GM19452 (cell line): ENCODE measurements at regions not wholly inside any gene's neighbourhood (a gene's known extent, or its start where the extent isn't known, plus 50 kb on each side); places are given as distances from the start of the nearest gene placed in this dataset.

Source experiments
- ATAC-seq: cut with Tn5 transposase; IDR thresholded peaks from one replicate; pipeline ENCODE4 v1.9.1; 2021; ENCODE audit not compliant: unreplicated experiment

DNA sequence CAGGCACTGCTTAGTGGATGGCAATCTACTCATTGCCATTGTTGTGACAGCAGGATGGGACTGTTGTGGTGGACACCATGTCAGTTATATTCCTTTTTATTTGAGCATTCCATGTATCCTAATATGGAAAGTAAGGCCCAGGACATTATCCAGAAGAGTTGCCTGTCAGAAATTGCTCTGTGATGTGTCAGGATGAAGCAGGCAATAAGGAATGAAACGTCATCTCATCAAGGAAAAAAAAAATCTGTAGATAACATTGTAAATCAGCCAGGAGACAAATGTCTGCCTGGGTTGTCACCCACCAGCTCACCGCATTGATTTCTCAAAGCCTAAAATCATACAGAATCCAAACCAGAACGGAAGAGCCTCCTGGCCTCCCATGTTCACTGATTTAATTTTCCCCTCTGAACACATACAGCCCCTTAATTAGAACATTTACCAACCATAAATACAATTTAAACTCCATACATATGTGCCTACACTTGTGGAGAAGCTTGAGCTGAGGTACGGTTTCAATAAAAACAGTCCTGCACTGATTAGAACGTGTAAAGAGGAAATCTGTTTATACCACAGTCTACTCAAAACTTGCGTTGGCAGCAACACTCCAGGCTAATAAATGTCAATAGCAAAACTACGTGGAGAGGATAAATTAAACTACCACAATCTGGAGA, 73.9 kb downstream of the FOXD1 start:
- no peak for ATAC-seq

DNA sequence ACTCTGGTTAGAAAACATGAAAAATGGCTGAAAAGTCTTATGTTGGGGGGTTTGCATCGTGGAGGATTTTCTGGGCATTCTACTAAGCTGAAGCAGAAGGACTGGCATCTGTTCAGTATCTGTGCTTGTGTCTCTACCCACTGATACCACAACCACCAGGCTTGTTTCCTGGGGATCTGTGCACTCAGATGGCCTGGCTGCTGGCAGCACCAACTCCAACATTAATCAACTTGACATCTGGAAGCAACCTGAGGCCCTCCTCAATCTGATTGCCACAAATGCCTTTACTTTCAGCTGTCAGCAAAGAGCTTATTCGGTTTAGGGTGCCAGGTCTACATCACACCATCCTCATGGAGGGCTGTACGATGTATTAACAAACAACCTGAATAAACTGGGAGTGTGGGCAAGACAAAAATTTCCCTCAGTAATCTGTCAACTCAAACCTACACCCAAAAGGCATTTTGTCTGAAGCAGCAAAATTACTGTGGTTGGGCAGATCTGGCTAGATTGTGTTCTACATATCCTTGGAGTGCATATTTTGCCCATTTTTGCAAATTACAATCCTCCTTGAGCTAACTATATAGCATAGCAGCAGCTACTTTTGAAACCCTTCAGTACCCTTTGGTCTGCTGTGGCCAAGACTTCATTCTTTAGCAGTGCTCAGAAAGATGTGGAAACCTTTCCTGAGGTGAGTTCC, 74.6 kb downstream of the FOXD1 start:
- no peak for ATAC-seq

DNA sequence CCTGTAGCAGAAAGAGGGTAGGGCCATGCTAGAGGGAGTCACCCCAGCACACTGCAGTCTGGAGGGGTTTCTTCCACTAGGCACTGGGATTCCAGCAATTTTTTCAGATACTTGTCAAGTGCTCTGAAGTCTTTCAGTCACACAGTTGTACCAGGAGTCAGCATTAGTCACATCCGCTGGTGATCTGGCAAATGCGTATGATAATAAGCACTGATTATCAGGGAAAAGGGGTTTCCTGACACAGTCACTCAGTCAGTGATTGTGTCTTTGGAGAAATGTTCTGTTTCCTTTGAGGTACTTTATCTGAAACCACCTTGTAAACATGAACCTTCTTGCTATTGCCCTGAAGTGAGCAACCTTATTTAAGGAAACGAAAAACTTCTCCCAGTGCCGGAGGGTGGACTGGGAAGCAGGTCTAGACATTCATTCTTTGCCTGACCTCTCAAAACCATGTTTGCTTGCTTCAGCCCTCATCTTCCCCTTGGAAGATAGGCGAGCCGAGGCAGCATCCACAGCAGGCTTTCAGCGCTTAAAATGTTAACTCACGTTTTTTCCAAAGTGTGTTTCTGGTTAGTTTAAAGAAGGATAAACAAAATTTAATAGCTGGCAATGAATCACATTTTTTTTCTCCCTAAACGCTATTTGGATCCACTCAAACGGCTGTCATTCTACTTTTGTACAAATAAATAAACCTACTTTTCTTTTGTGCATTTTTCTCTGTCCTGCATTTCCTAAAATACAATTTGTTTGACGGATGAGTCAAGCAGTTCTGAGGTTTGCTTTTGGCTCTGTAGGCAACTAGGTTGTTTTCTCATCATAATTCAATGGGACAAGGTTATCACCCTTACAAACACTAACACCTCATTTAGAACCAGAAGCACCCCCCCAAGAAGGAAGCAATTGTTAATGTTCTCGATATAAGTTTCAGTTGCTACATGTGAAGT, 77.7 kb downstream of the FOXD1 start:
- ATAC-seq = no peak

DNA sequence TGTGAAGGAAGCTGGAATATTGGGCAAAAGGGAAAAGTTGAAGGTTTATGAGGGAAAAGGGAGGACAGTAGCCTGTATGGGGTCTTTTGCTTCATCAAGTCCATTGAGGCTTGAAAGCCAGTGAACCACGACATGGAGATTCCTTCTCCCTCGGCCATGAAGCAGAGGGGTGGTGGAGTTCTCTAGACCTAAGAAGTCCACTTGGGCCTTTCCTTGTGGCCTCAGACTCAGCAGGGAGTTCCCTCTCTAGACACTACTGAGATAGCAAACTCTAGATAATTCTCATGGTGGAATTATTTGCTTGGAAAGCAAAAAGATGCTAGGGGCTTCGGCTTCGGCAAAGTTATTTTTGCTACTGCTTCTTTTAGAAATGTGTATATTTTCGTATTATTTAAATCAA, 78.5 kb downstream of the FOXD1 start:
- ATAC-seq = no peak

DNA sequence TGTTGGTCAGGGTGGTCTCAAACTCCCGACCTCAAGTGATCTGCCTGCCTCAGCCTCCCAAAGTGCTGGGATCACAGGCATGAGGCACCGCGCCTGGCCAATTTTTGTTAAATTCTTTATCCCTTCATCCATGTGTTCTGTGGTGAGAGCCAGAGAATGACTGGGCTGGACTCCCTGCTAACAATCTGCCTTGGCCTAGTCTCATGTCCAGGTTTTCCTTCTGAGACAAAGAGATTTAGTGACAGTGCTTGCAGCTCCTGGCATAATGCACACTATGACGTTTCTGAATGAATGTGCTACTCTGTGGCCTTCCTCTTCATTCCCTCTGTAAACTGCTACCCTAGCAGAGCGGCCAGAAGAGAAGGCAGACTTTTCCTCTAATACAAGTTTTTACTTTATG, 79.3 kb downstream of the FOXD1 start:
- no peak for ATAC-seq

- no peak for ATAC-seq
Measured at GRCh38 chr5:73367650-73368049, 80.9 kb downstream of the FOXD1 start.

DNA sequence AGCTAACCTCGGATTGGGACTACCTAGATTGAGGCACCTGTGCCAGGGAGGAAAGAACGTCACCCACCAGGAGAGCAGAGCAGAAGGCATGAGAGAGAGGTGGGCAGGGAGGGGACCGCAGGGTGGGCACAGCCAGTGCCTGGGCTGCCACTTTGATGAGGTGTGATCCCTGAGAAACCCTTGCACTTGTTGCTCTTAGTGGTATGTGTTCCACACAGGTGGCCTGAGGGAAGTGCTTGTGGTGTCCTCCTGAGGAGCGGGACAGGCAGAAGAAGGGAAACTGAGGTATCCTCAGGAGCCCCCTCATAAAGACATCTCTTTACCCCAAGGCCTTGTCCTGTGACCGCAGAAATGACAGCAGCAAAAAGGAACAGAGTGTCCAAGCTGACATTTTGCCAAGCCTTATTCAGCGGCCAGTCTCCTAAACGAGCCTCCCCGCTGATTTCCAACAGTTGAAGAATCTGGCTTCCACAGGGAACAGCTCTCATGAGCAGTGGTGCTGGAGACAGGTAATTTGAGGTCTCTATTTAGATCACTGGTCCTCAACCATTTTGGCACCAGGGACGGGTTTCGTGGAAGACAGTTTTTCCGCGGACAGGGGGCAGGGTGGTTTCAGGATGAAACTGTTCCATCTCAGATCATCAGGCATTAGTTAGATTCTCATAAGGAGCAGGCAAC, 82.4 kb downstream of the FOXD1 start:
- ATAC-seq = no peak

DNA sequence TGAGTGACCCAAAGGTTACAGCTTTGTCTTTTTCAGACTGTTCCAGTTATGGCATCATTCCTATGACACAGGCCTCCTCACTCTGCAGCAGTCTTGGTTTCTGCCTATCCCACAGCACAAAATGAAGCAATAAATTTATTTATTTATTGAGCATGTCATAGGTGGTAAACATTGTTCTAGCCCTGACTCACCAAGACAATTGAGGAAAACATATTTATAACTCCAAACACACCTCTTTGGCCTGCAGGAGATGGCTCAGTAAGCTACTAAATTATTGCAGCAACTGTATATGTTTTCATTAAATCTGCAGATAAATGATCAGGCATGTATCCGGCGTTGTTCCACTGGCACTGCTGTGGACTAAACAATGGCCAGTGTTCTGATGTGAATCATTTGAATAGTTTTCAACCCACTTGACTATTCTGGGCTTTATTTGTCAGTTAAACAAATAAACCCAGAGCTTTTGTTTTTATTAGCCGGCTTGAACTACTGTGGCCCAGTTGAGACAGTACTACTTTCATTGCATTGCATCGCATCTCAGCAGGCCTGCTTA, 83.2 kb downstream of the FOXD1 start:
- ATAC-seq = no peak

- no peak for ATAC-seq
Measured at GRCh38 chr5:73363911-73364730, 84.5 kb downstream of the FOXD1 start.

- no peak for ATAC-seq
Measured at GRCh38 chr5:73359395-73359794, 89.2 kb downstream of the FOXD1 start.

- no peak for ATAC-seq
Measured at GRCh38 chr5:73358366-73358765, 90.2 kb downstream of the FOXD1 start.

DNA sequence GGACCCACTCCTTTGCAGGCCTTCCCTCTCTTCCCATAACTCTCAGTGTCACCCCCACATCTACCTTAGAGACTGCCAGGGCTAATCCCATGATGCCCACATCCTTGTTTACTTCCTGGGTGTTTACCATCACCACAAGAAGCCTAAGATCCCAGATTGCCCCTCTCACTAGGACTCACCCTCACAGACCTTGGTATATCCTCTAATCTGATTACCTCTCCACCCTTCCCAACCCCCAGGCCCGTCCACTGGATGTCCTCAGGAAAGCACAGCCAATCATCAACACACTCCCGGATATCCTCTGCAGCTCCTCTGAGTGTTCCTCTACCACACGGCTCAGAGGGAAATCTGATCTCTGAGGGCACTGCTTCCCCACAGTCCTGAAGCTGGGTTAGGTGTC, 91.0 kb downstream of the FOXD1 start:
- no peak for ATAC-seq

DNA sequence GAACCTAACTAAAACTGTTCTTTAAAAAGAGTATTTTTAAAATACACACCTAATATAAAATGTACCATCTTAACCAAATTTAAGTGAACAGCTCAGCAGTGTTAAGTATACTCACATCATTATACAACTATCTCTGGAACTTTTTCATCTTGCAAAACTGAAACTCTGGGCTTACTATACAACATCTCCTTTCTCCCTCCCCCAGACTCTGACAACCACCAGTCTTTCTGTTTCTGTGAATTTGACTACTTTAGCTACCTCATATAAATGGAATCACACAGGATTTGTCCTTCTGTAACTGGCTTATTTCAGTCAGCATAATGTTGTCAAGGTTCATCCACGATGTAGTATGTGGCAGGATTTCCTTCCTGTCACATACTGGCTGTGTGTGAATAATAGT, 93.5 kb downstream of the FOXD1 start:
- ATAC-seq = no peak

- ATAC-seq = no peak
Measured at GRCh38 chr5:73354406-73354805, 94.2 kb downstream of the FOXD1 start.

GRCh38 chr5:73352649-73353230, 95.8 kb downstream of the FOXD1 start:
- ATAC-seq = no peak

- ATAC-seq = no peak
Measured at GRCh38 chr5:73352243-73352642, 96.3 kb downstream of the FOXD1 start.

- no peak for ATAC-seq
Measured at GRCh38 chr5:73351593-73351992, 97.0 kb downstream of the FOXD1 start.

- ATAC-seq = no peak
Measured at GRCh38 chr5:73346878-73347408, 101.6 kb downstream of the FOXD1 start.

- ATAC-seq = no peak
Measured at GRCh38 chr5:73344835-73345234, 103.7 kb downstream of the FOXD1 start.
